NCI-H526 (cell line): ENCODE measurements at regions not wholly inside any gene's neighbourhood (a gene's known extent, or its start where the extent isn't known, plus 50 kb on each side); places are given as distances from the start of the nearest gene placed in this dataset.

ENCODE experiments used
- DNase-seq, 2 experiments: peaks; one replicate each; lab custom pipeline; 2025; lab: John Stamatoyannopoulos, UW

- no peak for DNase-seq
Measured at GRCh38 chr20:3309226-3309625, 70.2 kb upstream of the SLC4A11 start.

- no peak for DNase-seq
Measured at GRCh38 chr20:3307725-3308124, 68.7 kb upstream of the SLC4A11 start.

- DNase-seq: no peak
Measured at GRCh38 chr20:3307078-3307477, 68.1 kb upstream of the SLC4A11 start.

- DNase-seq: no peak
Measured at GRCh38 chr20:3306068-3306467, 67.1 kb upstream of the SLC4A11 start.

GRCh38 chr20:3304456-3304855, 65.5 kb upstream of the SLC4A11 start:
- no peak for DNase-seq

- DNase-seq: no peak
Measured at GRCh38 chr20:3297079-3297378, 58.0 kb upstream of the SLC4A11 start.

GRCh38 chr20:3296261-3297078, 57.5 kb upstream of the SLC4A11 start:
- no peak for DNase-seq
